ENCODE measurements at regions not wholly inside any gene's neighbourhood (a gene's known extent, or its start where the extent isn't known, plus 50 kb on each side); places are given as distances from the start of the nearest gene placed in this dataset.

- Histone ChIP-seq H3K14ac (ENCODE audit: insufficient read depth, low read length) (no peak overlapping the region), H4K8ac (replicated peaks; ENCODE audit: insufficient read length, low read depth, low read length) (no peak overlapping the region), H2BK12ac (ENCODE audit: insufficient read length, low read depth, low read length) (no peak overlapping the region), H3K4me1 (ENCODE audit: insufficient read depth, low read length) (no peaks in the 10 kb centered on the region), H3K56ac (ENCODE audit: insufficient read length, low read depth, low read length) (no peak overlapping the region), H2BK15ac (ENCODE audit: low read depth, low read length) (no peak overlapping the region), H2AK5ac (ENCODE audit: insufficient read length, low read length) (no peak overlapping the region), H2BK5ac (ENCODE audit: insufficient read length, low read length) (no peak overlapping the region), H2AFZ (ENCODE audit: low read length) (no peak overlapping the region), H3K4me2 (ENCODE audit: insufficient read depth, insufficient read length, low read length) (no peak overlapping the region), H4K91ac (ENCODE audit: insufficient read length, low read depth, low read length) (no peak overlapping the region), H2BK20ac (ENCODE audit: low read depth, low read length, poor library complexity, severe bottlenecking) (no peak overlapping the region), H3K9me3 (ENCODE audit: control insufficient read depth, low read depth, low read length) (no peaks in the 10 kb centered on the region), H3K23me2 (ENCODE audit: insufficient read length, low read depth, low read length, poor library complexity, severe bottlenecking) (no peaks in the 10 kb centered on the region), H3K4ac (ENCODE audit: low read depth, low read length) (no peak overlapping the region), H4K5ac (ENCODE audit: insufficient read length, low read depth, low read length) (no peak overlapping the region), H3K27ac (ENCODE audit: insufficient read length, low read depth, low read length) (no peak overlapping the region), H3K79me2 (ENCODE audit: insufficient read depth, low read length) (no peaks in the 10 kb centered on the region), H3T11ph (ENCODE audit: low read length) (no peak overlapping the region), H3K27me3 (ENCODE audit: insufficient read depth, low read length) (no peaks in the 10 kb centered on the region), H3K9ac (ENCODE audit: extremely low read depth, insufficient read length, low read length) (no peak overlapping the region), H3K18ac (ENCODE audit: insufficient read length, low read depth, low read length) (no peak overlapping the region), H3K23ac (ENCODE audit: insufficient read length, low read depth, low read length) (no peak overlapping the region), H4K20me1 (ENCODE audit: control insufficient read depth, insufficient read depth, insufficient read length) (no peaks in the 10 kb centered on the region), H3K79me1 (ENCODE audit: insufficient read depth, low read depth, low read length, poor library complexity, severe bottlenecking) (no peaks in the 10 kb centered on the region), H2BK120ac (ENCODE audit: low read depth, low read length, poor library complexity, severe bottlenecking) (no peak overlapping the region)
- H3K27ac Mint-ChIP-seq: no peak overlapping the region
- H3K4me3 Mint-ChIP-seq: no peak overlapping the region
- H3K36me3 Mint-ChIP-seq (ENCODE audit: insufficient read depth in 1 of 3, low read depth in 3 of 3): peaks cover 7 to 15% (median 13%) of the 10 kb centered on the region in 3 experiments; a peak in 5 of 7 replicates
- no peaks in the 10 kb centered on the region for H3K9me3 Mint-ChIP-seq
- H3K4me1 Mint-ChIP-seq: peaks cover 0 to 7% of the 10 kb centered on the region in 2 experiments; a peak in 2 of 4 replicates
- no peak for DNase-seq
- TF ChIP-seq CTCF (conservative IDR thresholded peaks at IDR 0.05): no peak
- peaks cover 1% of the 10 kb centered on the region; the same call in 1 of the 2 replicates for H3K27me3 Mint-ChIP-seq (ENCODE audit: low read depth)
- WGBS (ENCODE audit: extremely low coverage, insufficient read length, low lambda C conversion rate): no CpG with 5 or more reads among the region's 2 CpGs
These were observed 136.3 kb upstream of the PZP start for GRCh38 chr12:9344541-9344940.

Measured in H9 (cell line).